Dedifferentiated amniotic fluid mesenchymal stem cell (primary cell): ENCODE measurements at regions not wholly inside any gene's neighbourhood (a gene's known extent, or its start where the extent isn't known, plus 50 kb on each side); places are given as distances from the start of the nearest gene placed in this dataset.
"Not testable (repeated sequence)": the region's sequence is repeated elsewhere in the genome, so short reads cannot be mapped to it uniquely, and the experiment has no call there.

Source experiments
- DNase-seq: peaks from one replicate; pipeline ENCODE4 v3.0.0-alpha.2; 2016; ENCODE audit errors: extremely low spot score

- DNase-seq, result no peak
Measured at GRCh38 chr4:138616775-138617174, 374.6 kb upstream of the SLC7A11 start.

GRCh38 chr4:138614398-138615142, 372.4 kb upstream of the SLC7A11 start:
- DNase-seq, result no peak

- DNase-seq, result no peak
Measured at GRCh38 chr4:138612428-138612827, 370.3 kb upstream of the SLC7A11 start.

- no peak for DNase-seq
Measured at GRCh38 chr4:138611721-138612120, 369.6 kb upstream of the SLC7A11 start.

- no peak for DNase-seq
Measured at GRCh38 chr4:138611017-138611416, 368.9 kb upstream of the SLC7A11 start.

GRCh38 chr4:138609943-138610350, 367.8 kb upstream of the SLC7A11 start:
- peak; percentile 33 for DNase-seq

- DNase-seq, result no peak
Measured at GRCh38 chr4:138604556-138604955, 362.4 kb upstream of the SLC7A11 start.

- DNase-seq, result no peak
Measured at GRCh38 chr4:138602664-138603063, 360.5 kb upstream of the SLC7A11 start.

GRCh38 chr4:138599965-138600364, 357.8 kb upstream of the SLC7A11 start:
- DNase-seq, result no peak

GRCh38 chr4:138598226-138598625, 356.1 kb upstream of the SLC7A11 start:
- no peak for DNase-seq

GRCh38 chr4:138596896-138597295, 354.7 kb upstream of the SLC7A11 start:
- DNase-seq, result no peak

- DNase-seq, result peak; percentile 36
Measured at GRCh38 chr4:138595731-138596460, 353.7 kb upstream of the SLC7A11 start.

- no peak for DNase-seq
Measured at GRCh38 chr4:138595171-138595570, 353.0 kb upstream of the SLC7A11 start.

- no peak for DNase-seq
Measured at GRCh38 chr4:138592796-138593195, 350.6 kb upstream of the SLC7A11 start.

- no peak for DNase-seq
Measured at GRCh38 chr4:138591808-138592207, 349.7 kb upstream of the SLC7A11 start.

GRCh38 chr4:138588501-138588900, 346.4 kb upstream of the SLC7A11 start:
- DNase-seq, result no peak

- DNase-seq, result no peak
Measured at GRCh38 chr4:138579146-138579545, 337.0 kb upstream of the SLC7A11 start.

GRCh38 chr4:138577826-138578225, 335.7 kb upstream of the SLC7A11 start:
- DNase-seq, result not testable (repeated sequence)

GRCh38 chr4:138577145-138577544, 335.0 kb upstream of the SLC7A11 start:
- DNase-seq, result no peak

GRCh38 chr4:138576684-138577083, 334.5 kb upstream of the SLC7A11 start:
- no peak for DNase-seq

- no peak for DNase-seq
Measured at GRCh38 chr4:138573246-138573645, 331.1 kb upstream of the SLC7A11 start.

GRCh38 chr4:138572007-138572406, 329.9 kb upstream of the SLC7A11 start:
- no peak for DNase-seq

GRCh38 chr4:138567696-138568095, 325.5 kb upstream of the SLC7A11 start:
- no peak for DNase-seq
